GM18505 (cell line): ENCODE measurements at regions not wholly inside any gene's neighbourhood (a gene's known extent, or its start where the extent isn't known, plus 50 kb on each side); places are given as distances from the start of the nearest gene placed in this dataset.

ENCODE experiments used
- ATAC-seq: cut with Tn5 transposase; IDR thresholded peaks from one replicate; pipeline ENCODE4 v1.9.1; 2021; ENCODE audit not compliant: unreplicated experiment
- POLR2A ChIP-seq: IDR thresholded peaks from 4 replicates; pipeline ENCODE4 v1.6.1; 2011; ENCODE audit warnings: borderline replicate concordance; ENCODE audit not compliant: insufficient read depth, insufficient read length; ENCODE audit errors: extremely low read depth

DNA sequence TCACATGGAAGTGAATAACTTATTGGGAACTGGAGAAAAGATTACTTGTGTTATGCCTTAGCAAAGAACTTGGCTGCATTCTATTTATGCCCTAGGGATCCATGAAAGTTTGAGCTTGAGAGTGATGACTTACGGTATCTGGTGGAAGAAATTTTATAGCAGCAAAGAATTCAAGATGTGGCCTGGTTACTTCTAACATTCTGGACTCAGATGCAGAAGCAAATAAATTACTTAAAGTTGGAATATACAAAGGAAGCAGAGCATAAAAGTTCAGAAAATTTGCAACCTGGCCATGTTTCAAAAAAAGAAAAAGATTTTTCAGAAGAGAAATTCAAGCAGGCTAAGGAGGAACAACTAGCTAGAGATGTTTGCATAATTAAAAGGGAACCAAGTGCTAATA lies 252.3 kb upstream of the WDFY3 start:
- no peak for TF ChIP-seq POLR2A
- no peak for ATAC-seq

DNA sequence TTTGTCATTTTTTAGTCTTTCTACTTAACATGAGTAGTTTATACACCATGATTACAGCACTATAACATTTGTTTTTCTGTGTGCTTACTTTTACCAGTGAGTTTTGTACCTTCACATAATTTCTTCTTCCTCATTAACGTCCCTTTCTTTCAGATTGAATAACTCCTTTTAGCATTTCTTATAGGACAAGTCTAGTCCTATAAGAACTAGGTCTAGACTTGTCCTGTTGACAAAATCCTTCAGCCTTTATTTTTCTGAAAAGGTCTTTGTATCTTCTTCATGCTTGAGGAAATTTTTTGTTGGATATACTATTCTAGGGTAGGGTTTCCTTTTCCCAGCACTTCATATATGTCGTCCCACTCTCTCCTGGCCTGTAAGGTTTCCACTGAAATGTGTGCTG lies 253.3 kb upstream of the ARHGAP24 start:
- no peak for ATAC-seq
- TF ChIP-seq POLR2A, result no peak

DNA sequence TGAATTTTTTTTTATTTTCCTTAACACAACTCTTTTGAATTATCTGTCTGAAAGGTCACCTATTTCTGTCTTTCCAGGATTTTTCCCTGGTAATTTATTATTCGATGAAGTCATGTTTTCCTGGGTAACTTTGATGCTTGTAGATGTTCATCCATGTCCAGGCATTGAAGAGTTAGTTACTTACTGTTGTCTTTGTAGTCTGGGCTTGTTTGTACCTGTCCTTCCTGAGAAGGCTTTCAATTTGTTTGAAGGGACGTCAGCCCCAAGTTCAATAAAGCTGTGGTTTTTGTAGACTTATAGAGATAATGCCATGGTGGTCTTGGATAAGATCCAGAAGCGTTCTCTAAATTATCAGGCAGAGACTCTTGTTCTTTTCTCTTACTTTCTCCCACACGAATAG lies 252.4 kb upstream of the ARHGAP24 start:
- ATAC-seq, result no peak
- no peak for TF ChIP-seq POLR2A

DNA sequence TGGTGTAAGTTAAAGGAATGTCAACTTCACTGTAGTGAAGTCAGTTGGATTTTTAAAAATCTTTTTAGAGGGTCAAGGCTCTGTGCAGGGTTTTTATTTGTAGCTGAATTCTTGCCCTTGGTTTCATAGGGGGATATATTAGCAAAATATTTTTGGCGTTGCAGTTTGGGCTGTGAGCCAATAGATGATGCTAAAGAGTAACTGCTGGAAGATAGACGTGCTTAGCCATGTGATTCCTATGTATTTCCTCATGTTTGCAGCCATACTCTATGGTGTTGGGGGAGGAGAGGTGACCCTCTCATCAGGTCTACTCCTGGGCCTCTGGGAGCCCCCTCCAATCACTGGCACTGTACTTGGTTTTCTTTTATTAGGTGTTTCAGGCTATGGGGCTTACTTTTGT lies 246.7 kb upstream of the ARHGAP24 start:
- no peak for ATAC-seq
- no peak for TF ChIP-seq POLR2A

DNA sequence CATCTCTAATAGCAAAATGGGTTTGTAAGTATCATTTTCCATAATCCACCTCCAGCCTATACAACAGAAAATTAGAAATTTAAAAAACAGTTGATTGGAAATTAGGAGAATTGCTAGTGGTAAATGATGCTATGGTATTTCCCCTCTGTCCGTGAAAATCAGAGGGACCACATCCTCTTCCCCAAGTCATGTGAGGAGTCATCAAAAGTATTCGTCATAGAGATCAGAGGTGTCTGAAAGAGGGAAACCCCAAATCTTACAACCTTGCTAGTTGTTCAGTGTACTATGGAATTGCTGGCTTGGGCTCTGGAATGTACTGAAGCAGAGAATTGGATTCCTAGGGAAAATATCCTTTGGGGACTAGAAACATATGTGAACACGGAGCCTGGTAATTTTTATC lies 241.4 kb upstream of the ARHGAP24 start:
- TF ChIP-seq POLR2A, result no peak
- ATAC-seq, result no peak

DNA sequence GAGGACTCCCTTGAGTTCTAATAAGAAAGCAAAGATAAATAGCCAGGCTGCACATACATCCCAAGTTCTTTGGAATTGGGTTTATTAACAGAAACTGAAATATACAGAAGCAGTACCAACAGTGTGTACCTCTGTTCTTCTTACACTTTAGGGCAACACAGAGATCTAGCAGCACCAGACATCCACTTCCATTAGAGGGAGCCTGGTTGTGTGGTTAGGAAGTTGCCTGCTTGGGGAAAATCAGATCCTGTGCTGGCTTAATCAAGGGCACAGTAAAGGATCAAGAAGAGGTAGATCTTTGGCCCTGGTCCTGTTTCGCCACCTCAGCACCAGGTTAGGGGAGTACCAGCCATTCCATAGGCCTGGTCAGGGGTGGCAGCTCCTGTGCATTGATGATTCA lies 231.1 kb upstream of the ARHGAP24 start:
- TF ChIP-seq POLR2A, result no peak
- no peak for ATAC-seq

DNA sequence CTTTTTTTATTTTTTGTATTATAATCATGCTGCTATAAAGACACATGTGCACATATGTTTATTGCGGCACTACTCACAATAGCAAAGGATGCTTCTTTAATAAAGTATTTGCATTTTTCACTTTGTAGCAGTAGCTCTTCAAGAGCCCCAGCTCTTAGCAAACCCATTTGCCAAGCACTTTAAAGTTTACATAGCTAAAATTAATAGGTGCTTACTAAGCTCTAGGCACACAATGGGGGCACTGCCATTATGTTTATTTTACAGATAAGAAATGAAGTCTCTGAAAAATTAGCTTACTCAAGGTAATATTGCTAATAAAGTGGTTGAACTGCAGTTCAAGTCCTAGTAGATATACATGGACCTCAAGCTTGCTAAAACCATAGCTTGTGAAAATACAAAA lies 230.3 kb upstream of the ARHGAP24 start:
- no peak for TF ChIP-seq POLR2A
- ATAC-seq, result no peak

DNA sequence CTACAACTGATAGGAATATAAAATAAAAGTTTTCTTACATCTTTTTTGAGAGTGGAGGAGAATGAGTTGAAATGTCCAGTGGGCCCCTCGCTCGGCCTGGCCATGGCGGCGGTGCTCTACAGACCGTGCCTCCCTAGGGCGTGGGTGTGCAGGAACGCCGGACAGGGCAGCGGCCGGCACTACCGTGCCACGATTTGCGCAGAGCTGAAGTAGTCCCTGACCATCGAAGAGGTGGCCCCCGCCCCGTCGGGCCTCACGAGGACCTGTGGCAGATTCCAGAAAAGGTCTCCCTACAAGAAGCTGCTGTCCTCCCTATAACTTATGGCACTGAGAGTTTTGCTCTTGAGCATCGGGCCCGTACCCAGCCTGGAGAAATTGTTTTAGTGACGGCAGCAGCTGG lies 228.9 kb upstream of the ARHGAP24 start:
- TF ChIP-seq POLR2A, result no peak
- ATAC-seq, result no peak

DNA sequence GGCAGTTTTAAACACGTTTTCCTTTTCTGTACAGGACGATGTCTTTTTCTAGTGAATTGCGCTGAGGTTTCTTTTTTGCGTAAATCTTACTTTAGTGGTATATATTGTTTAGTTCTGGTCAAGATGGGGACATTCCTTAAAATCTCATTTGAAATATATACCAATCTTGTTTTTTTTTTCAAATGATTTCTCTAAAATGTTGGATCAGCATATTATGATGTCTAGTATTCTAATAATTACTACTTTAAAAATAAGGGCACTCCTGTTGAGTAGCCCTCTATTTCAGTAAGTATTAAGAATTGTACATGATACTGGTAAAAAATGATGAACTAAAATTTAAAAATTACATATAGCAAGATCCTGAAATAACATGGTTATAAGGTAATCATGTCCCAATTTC lies 224.1 kb upstream of the ARHGAP24 start:
- ATAC-seq, result no peak
- no peak for TF ChIP-seq POLR2A

DNA sequence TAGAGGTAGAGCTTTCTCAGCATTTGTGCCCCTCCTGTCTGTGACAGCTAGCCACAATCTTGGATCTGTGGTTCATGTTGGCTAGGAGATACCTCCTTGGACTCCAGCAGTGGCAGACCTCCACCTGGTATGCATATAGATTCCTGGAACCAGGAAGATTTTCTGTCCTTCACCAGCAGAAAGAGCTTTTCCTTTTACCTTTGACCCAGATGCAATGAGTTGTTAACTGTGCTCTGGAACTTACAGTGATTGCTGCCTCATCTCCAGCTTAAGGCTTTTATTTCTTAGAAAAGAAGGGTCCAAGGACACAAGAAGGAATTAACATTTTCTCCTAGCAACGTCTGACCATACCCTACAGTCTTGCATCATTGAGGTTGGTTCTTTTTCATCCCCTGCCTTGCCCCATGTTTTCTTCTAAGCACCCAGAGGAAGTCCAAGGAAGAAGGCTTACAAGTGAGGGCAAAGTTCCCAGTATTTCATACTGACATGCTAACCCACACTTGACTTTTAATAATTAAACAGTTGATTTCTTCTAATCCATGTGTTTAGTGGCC lies 217.1 kb upstream of the ARHGAP24 start:
- no peak for ATAC-seq
- no peak for TF ChIP-seq POLR2A

DNA sequence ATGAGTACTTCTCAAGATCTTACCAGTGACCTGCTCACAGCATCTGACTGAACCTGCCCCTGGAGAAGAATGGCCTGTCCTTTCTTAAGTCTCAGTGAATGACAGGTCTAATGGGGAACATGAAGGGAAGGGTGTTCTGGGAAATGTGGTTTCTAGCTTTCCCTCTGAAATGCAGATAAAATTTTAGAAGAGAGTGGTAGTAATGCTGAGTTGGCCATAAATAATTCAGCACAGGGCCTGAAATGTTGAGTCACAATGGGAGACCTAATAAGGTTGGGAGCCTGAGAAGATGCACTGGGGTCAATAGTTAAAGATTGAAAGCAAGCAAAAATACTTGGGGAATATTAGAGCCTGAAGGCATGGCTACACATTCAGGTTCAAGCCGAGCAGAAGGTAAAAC lies 214.9 kb upstream of the ARHGAP24 start:
- TF ChIP-seq POLR2A, result no peak
- no peak for ATAC-seq

DNA sequence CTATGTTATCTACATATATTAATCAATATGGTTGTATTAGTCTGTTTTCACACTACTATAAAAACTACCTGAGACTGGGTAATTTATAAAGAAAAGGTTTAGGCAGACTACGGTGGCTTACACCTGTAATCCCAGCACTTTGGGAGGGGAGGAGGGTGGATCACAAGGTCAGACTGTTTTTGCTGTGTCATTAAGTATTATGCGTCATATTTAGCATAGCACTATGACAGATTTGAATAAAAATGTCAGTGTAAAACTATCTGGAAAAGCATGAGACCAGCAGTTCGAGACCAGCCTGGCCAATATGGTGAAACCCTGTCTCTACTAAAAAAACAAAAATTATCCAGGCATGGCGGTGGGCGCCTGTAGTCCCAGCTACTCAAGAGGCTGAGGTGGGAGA lies 209.7 kb upstream of the ARHGAP24 start:
- TF ChIP-seq POLR2A, result no peak
- ATAC-seq, result no peak

DNA sequence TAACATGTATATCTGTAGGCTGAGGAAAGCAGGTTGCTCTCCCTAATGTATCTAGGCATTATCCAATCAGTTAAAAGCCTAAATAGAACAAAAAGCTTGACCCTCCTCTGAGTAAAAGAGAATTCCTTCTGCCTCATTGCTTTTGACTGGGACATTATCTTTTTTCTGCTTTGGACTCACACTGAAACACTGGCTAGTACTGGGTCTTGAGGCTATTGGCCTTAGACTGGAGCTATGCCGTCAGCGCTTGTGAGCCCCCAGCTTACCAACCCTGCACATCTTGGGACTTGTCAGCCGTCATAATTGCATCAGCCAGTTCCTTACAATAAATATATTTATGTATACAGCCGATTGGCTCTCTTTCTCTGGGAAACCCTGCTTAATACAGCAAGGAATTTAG lies 206.8 kb upstream of the ARHGAP24 start:
- ATAC-seq, result no peak
- TF ChIP-seq POLR2A, result no peak

DNA sequence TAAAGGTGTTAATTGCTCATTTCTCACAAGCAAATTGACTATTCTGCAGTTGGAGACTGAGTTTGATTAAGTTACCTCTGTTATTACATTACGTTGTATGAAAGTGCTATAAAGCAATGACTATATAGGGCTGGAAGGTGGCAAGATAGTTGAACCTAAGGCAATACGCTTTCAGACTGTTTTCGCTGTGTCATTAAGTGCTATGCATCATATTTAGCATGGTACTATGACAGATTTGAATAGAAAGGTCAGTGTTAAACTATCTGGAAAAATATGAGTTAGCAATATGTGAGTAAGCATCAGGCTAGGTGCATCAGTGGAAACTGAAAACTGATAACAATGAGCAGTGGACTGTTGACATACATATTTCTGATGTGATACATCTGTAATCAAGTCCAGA lies 206.0 kb upstream of the ARHGAP24 start:
- TF ChIP-seq POLR2A, result no peak
- no peak for ATAC-seq

DNA sequence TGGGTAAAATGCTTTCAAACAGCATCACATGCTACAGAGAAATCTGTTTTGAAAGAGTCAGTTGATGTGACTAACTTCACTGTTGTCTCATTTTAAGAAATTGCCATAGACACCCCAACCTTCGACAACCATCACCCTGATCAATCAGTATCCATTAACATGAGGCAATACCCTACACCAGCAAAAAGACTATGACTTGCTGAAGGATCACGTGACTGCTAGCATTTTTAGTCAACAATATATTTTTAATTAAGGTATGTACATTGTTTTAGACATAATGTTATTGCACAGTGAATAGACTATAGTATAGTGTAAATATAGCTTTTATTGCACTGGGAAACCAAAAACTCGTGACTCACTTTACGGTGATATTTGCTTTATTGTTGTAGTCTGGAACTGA lies 200.0 kb upstream of the ARHGAP24 start:
- ATAC-seq, result no peak
- TF ChIP-seq POLR2A, result no peak
